HepG2 (cell line): ENCODE measurements at regions not wholly inside any gene's neighbourhood (a gene's known extent, or its start where the extent isn't known, plus 50 kb on each side); places are given as distances from the start of the nearest gene placed in this dataset.

Experiments used
- ATAC-seq: fragments of 200-7000 bp; cut with Tn5 transposase; 3 replicates; pipeline ENCODE4 v1.9.1; 2020; ENCODE audit warnings: mild to moderate bottlenecking, moderate library complexity
- BruUV-seq: library from RNA; stranded (reverse); fragments of 400-500 nt; replicated peaks from 2 replicates; lab custom pipeline; 2021; lab: Mats Ljungman, UMichigan
- CTCF ChIA-PET: fragments of 300-600 bp; formaldehyde crosslinking; extraction: SDS; loops from one replicate; lab custom pipeline; 2021; ENCODE audit warnings: low total read pairs, inconsistent platforms, low intra/inter-chr PET ratio; lab: Yijun Ruan, JAX
- POLR2A ChIA-PET: fragments of 350-600 bp; sonication (Branson Sonifier 250); formaldehyde crosslinking; loops from one replicate; lab custom pipeline; 2020; ENCODE audit warnings: antibody characterized with exemption, inconsistent platforms; lab: Yijun Ruan, JAX
- DNase-seq: peaks from one replicate; pipeline ENCODE4 v3.0.0-alpha.2; 2015; ENCODE audit warnings: low spot score
- FAIRE-seq: peaks from 3 replicates; lab custom pipeline; 2011; peaks lifted over from hg19 to GRCh38; lab: Jason Lieb, UNC
- H2AFZ ChIP-seq: one replicate; pipeline ENCODE4 v1.6.1; 2011; ENCODE audit warnings: low read length, inconsistent platforms
- H3K27ac ChIP-seq: fragments of 300-600 bp; 3 replicates; pipeline ENCODE4 v1.8.0; 2011; ENCODE audit warnings: mixed run types, mild to moderate bottlenecking, mixed read lengths, low read length, inconsistent platforms; ENCODE audit not compliant: insufficient read depth; ENCODE audit errors: extremely low read length
- H3K27me3 ChIP-seq, 2 experiments: fragments of 200-600 bp in 1 of 2; 2 replicates in 1 of 2; 3 replicates in 1 of 2; pipeline versions ENCODE4 v1.6.0 to v1.8.0; 2011; ENCODE audit warnings: low read length in 2 of 2, mild to moderate bottlenecking in 2 of 2, moderate library complexity in 2 of 2, inconsistent platforms in 1 of 2; ENCODE audit not compliant: insufficient read depth in 2 of 2, control insufficient read depth in 1 of 2
- H3K36me3 ChIP-seq, 2 experiments: fragments of 200-600 bp in 1 of 2; replicated peaks in 1 of 2; 2 replicates in 1 of 2; 3 replicates in 1 of 2; pipeline versions ENCODE4 v1.5.1 to v1.8.0; 2011; ENCODE audit warnings: low read length in 2 of 2, inconsistent platforms in 1 of 2; ENCODE audit not compliant: insufficient read depth in 2 of 2, control insufficient read depth in 1 of 2
- H3K4me1 ChIP-seq: 2 replicates; pipeline ENCODE4 v1.5.1; 2012; ENCODE audit warnings: low read length, inconsistent platforms; ENCODE audit not compliant: insufficient read depth
- H3K4me2 ChIP-seq: 2 replicates; pipeline ENCODE4 v1.6.0; 2011; ENCODE audit warnings: low read depth, low read length, inconsistent platforms
- H3K4me3 ChIP-seq, 3 experiments: fragments of 200-600 bp in 1 of 3; sonication (generic), shearing (Covaris generic) in 1 of 3; replicated peaks in 1 of 3; 2 replicates each; pipeline ENCODE4 v1.5.1; 2011 to 2016; ENCODE audit warnings: low read length in 3 of 3, inconsistent platforms in 2 of 3, low read depth in 2 of 3, mild to moderate bottlenecking in 2 of 3, control low read depth in 1 of 3, mixed read lengths in 1 of 3; ENCODE audit not compliant: insufficient read depth in 1 of 3
- H3K79me2 ChIP-seq: one replicate; pipeline ENCODE4 v1.6.1; 2011; ENCODE audit warnings: low read length, inconsistent platforms; ENCODE audit not compliant: insufficient read depth
- H3K9ac ChIP-seq: 2 replicates; pipeline ENCODE4 v1.6.0; 2011; ENCODE audit warnings: mild to moderate bottlenecking, low read depth, low read length, inconsistent platforms; ENCODE audit not compliant: insufficient read depth
- H3K9me3 ChIP-seq: 2 replicates; pipeline ENCODE4 v1.5.1; 2012; ENCODE audit warnings: mild to moderate bottlenecking, low read length
- H4K20me1 ChIP-seq: 2 replicates; pipeline ENCODE4 v1.6.0; 2011; ENCODE audit warnings: inconsistent platforms, mild to moderate bottlenecking, low read length, moderate library complexity; ENCODE audit not compliant: insufficient read depth
- GFI1 ChIP-seq: sonication (generic); formaldehyde crosslinking; IDR thresholded peaks from 2 replicates; pipeline ENCODE4 v1.5.0; 2020; ENCODE audit warnings: missing genetic modification reagents, mild to moderate bottlenecking, borderline replicate concordance
- HIVEP1 ChIP-seq: sonication (generic); formaldehyde crosslinking; IDR thresholded peaks from 2 replicates; pipeline ENCODE4 v1.4.0; 2020; ENCODE audit warnings: mild to moderate bottlenecking, missing genetic modification reagents
- JARID2 ChIP-seq: sonication (generic); formaldehyde crosslinking; IDR thresholded peaks from 2 replicates; pipeline ENCODE4 v1.8.1; 2023; ENCODE audit warnings: missing genetic modification reagents, inconsistent platforms; ENCODE audit not compliant: insufficient replicate concordance
- PHF5A ChIP-seq: IDR thresholded peaks from one replicate; pipeline ENCODE4 v1.6.1; 2018; ENCODE audit warnings: low read depth, missing genetic modification reagents; ENCODE audit not compliant: unreplicated experiment
- PRMT3 ChIP-seq: sonication (generic); formaldehyde crosslinking; IDR thresholded peaks from 2 replicates; pipeline ENCODE4 v1.8.1; 2022; ENCODE audit warnings: low read depth, mild to moderate bottlenecking, moderate library complexity, missing genetic modification reagents, borderline replicate concordance
- RFXANK ChIP-seq: IDR thresholded peaks from 2 replicates; pipeline ENCODE4 v1.6.1; 2016
- SETDB1 ChIP-seq: sonication (generic); formaldehyde crosslinking; IDR thresholded peaks from 2 replicates; pipeline ENCODE4 v1.5.1; 2020; ENCODE audit warnings: missing genetic modification reagents, mild to moderate bottlenecking, borderline replicate concordance
- ZNF180 ChIP-seq: sonication (generic); formaldehyde crosslinking; IDR thresholded peaks from 2 replicates; pipeline ENCODE4 v1.4.0; 2020; ENCODE audit warnings: low read depth, missing genetic modification reagents, borderline replicate concordance
- ZNF33B ChIP-seq: sonication (generic); formaldehyde crosslinking; IDR thresholded peaks from 2 replicates; pipeline ENCODE4 v1.5.1; 2020; ENCODE audit warnings: mild to moderate bottlenecking, missing genetic modification reagents
- ZNF703 ChIP-seq: sonication (generic); formaldehyde crosslinking; IDR thresholded peaks from 2 replicates; pipeline ENCODE4 v1.5.1; 2020; ENCODE audit warnings: missing genetic modification reagents, mild to moderate bottlenecking, moderate library complexity, borderline replicate concordance
- ZSCAN30 ChIP-seq: sonication (generic); formaldehyde crosslinking; IDR thresholded peaks from 2 replicates; pipeline ENCODE4 v1.5.0; 2020; ENCODE audit warnings: mild to moderate bottlenecking, missing genetic modification reagents
- WGBS: methylation state at CpG from one replicate; pipeline ENCODE4 v1.1.6; 2017; ENCODE audit warnings: low lambda C conversion rate; 5-methylcytosine and 5-hydroxymethylcytosine counted together
- in situ Hi-C: cut with HindIII; loops from 2 replicates; pipeline ENCODE4 v1.10.0; 2017; ENCODE audit warnings: low pct_unique_long_range_greater_than_20kb; ENCODE audit not compliant: extremely low pct_ligation_motif_present
- intact Hi-C: fragments of 100-400 bp; cut with micrococcal nuclease; formaldehyde crosslinking; loops from one replicate; pipeline ENCODE4 v1.10.0; 2022; ENCODE audit not compliant: unreplicated experiment

DNA sequence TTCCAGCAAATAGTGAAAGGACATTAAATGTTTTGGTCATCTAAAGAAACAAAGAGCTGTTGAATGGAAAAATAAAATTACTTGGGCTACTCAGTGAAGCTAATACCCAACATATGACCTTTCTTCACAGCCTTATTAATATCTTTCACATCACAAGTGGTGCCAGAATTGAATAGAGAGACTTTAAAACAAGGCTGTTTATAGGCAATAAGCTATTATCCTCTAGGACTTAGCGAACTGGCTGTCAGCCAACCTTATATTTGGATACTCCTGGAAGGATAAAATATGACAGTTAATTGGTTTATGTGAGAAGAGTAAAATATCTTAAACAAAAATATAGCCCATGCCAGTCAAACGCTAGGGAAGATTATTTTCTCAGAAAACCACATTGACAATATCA lies 225.5 kb upstream of the BLID start:
- Histone ChIP-seq H2AFZ (no peak overlapping the region), H3K4me2 (no peak overlapping the region), H3K36me3 (no peaks in the 10 kb centered on the region), H3K27me3 (no peaks in the 10 kb centered on the region), H3K9me3 (no peaks in the 10 kb centered on the region), H3K4me3 (no peak overlapping the region), H3K4me1 (no peaks in the 10 kb centered on the region), H3K79me2 (no peaks in the 10 kb centered on the region), H4K20me1 (no peaks in the 10 kb centered on the region), H3K27ac (no peak overlapping the region), H3K9ac (no peak overlapping the region)
- WGBS = 44% methylated on average over 2 of the region's 2 CpGs
- CTCF ChIA-PET = no interaction called here
- ATAC-seq = no peak
- TF ChIP-seq ZNF703 (CRISPR knock-in tag) (no peak), JARID2 (no peak), GFI1 (no peak), ZNF180 (no peak), ZSCAN30 (no peak), RFXANK (no peak), SETDB1 (CRISPR knock-in tag) (no peak), PHF5A (CRISPR knock-in tag) (no peak)
- DNase-seq = no peak
- no peak for FAIRE-seq
- intact Hi-C loops = no loop called here
- POLR2A ChIA-PET = no interaction called here
- BruUV-seq = no TSS peak
- in situ Hi-C loops = no loop called here

DNA sequence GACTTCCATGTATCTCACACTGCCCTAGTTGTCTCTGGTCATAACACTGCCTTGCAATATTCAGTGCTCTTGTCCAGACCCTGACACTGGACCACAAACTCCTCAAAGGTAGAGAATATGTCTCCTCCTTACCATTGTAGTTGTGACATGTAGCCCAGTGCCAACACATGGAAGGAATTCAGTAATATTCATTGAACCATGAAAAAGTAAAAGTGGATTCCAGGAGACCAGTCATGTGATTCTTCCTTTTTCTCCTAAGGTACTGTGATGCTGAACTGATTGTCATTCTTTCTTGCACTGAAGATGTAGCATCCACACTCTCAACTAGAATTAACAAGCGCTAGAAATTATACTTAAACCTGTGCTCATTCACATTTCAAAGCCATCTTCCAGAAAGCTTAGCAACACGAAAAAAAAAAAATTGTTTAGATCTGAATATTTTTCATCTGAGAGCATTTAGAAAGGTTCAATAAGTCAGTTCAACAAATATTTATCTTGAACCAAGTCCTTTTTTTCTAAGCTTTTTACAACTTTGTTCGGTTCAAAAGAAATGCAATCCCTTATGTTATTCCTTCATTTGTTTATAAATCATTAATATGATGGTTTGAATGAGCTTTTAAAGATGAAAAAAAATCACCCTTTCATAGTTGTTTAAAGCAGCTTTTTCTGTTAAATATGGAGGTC lies 224.7 kb upstream of the BLID start:
- H3K27ac ChIP-seq = no peak overlapping the region
- ATAC-seq (no peak), FAIRE-seq (no peak), DNase-seq (no peak)
- H4K20me1 ChIP-seq = no peaks in the 10 kb centered on the region
- POLR2A ChIA-PET = no interaction called here
- in situ Hi-C loops = no loop called here
- no peak overlapping the region for H3K4me2 ChIP-seq
- H3K4me1 ChIP-seq = no peaks in the 10 kb centered on the region
- no TSS peak for BruUV-seq
- CTCF ChIA-PET = no interaction called here
- no peaks in the 10 kb centered on the region for H3K9me3 ChIP-seq
- intact Hi-C loops = no loop called here
- H3K79me2 ChIP-seq = no peaks in the 10 kb centered on the region
- H3K9ac ChIP-seq = no peak overlapping the region
- no peaks in the 10 kb centered on the region for H3K36me3 ChIP-seq
- H3K4me3 ChIP-seq = no peak overlapping the region
- H3K27me3 ChIP-seq = no peaks in the 10 kb centered on the region
- 31% methylated on average over 3 of the region's 3 CpGs for WGBS
- TF ChIP-seq ZNF33B (CRISPR knock-in tag) = no peak
- no peak for TF ChIP-seq PRMT3 (CRISPR knock-in tag)
- TF ChIP-seq HIVEP1 (CRISPR knock-in tag) = no peak
- H2AFZ ChIP-seq = no peak overlapping the region
